SK-N-SH treated with all-trans-retinoic acid at 6 μM for 48 hours (cell line): ENCODE measurements at regions not wholly inside any gene's neighbourhood (a gene's known extent, or its start where the extent isn't known, plus 50 kb on each side); places are given as distances from the start of the nearest gene placed in this dataset.

ENCODE experiments used
- ATAC-seq: fragments of 200-7000 bp; cut with Tn5 transposase; 3 replicates; pipeline ENCODE4 v1.9.1; 2020; ENCODE audit warnings: mild to moderate bottlenecking, moderate library complexity
- BACH2 ChIP-seq: fragments of 250-450 bp; sonication (Bioruptor Pico); IDR thresholded peaks from 2 replicates; pipeline ENCODE4 v1.9.0; 2021; ENCODE audit warnings: mild to moderate bottlenecking, borderline replicate concordance
- CREB5 ChIP-seq: fragments of 250-450 bp; sonication (Bioruptor Pico); IDR thresholded peaks from 2 replicates; pipeline ENCODE4 v1.5.1; 2020; ENCODE audit warnings: low read depth, mild to moderate bottlenecking, moderate library complexity
- CSDC2 ChIP-seq: fragments of 250-450 bp; sonication (Bioruptor Pico); IDR thresholded peaks from 2 replicates; pipeline ENCODE4 v1.5.0; 2020; ENCODE audit warnings: mild to moderate bottlenecking, moderate library complexity
- CSRNP3 ChIP-seq: fragments of 250-450 bp; sonication (Bioruptor Pico); IDR thresholded peaks from 2 replicates; pipeline ENCODE4 v1.5.1; 2021; ENCODE audit warnings: mild to moderate bottlenecking, moderate library complexity
- ESRRG ChIP-seq: fragments of 250-450 bp; sonication (Bioruptor Pico); IDR thresholded peaks from 2 replicates; pipeline ENCODE4 v1.6.1; 2021; ENCODE audit warnings: mild to moderate bottlenecking
- GLIS3 ChIP-seq: fragments of 250-450 bp; sonication (Bioruptor Pico); IDR thresholded peaks from 2 replicates; pipeline ENCODE4 v1.5.0; 2020; ENCODE audit warnings: mild to moderate bottlenecking, moderate library complexity
- ISL1 ChIP-seq: fragments of 250-450 bp; sonication (Bioruptor Pico); IDR thresholded peaks from 2 replicates; pipeline ENCODE4 v2.1.2; 2022; ENCODE audit warnings: mild to moderate bottlenecking, moderate library complexity
- PATZ1 ChIP-seq: fragments of 250-450 bp; sonication (Bioruptor Pico); IDR thresholded peaks from 2 replicates; pipeline ENCODE4 v1.8.0; 2020; ENCODE audit warnings: mild to moderate bottlenecking, moderate library complexity, borderline replicate concordance
- POU6F1 ChIP-seq: fragments of 250-450 bp; sonication (Bioruptor Pico); IDR thresholded peaks from 2 replicates; pipeline ENCODE4 v1.8.0; 2021; ENCODE audit warnings: low read depth, mild to moderate bottlenecking, moderate library complexity, borderline replicate concordance
- SNAI2 ChIP-seq: fragments of 250-450 bp; sonication (Bioruptor Pico); IDR thresholded peaks from 2 replicates; pipeline ENCODE4 v1.5.0; 2020; ENCODE audit warnings: mild to moderate bottlenecking, moderate library complexity
- TCF4 ChIP-seq: fragments of 250-450 bp; sonication (Bioruptor Pico); IDR thresholded peaks from 2 replicates; pipeline ENCODE4 v1.8.0; 2021; ENCODE audit warnings: mild to moderate bottlenecking, moderate library complexity, borderline replicate concordance
- TSHZ2 ChIP-seq: fragments of 250-450 bp; sonication (Bioruptor Pico); IDR thresholded peaks from 2 replicates; pipeline ENCODE4 v1.5.0; 2020; ENCODE audit warnings: mild to moderate bottlenecking, moderate library complexity
- ZC3H10 ChIP-seq: fragments of 250-450 bp; sonication (Bioruptor Pico); IDR thresholded peaks from 2 replicates; pipeline ENCODE4 v1.5.1; 2021; ENCODE audit warnings: mild to moderate bottlenecking, moderate library complexity
- ZFP3 ChIP-seq: fragments of 250-450 bp; sonication (Bioruptor Pico); IDR thresholded peaks from 2 replicates; pipeline ENCODE4 v1.5.0; 2020; ENCODE audit warnings: mild to moderate bottlenecking, moderate library complexity
- ZNF565 ChIP-seq: fragments of 450-650 bp; formaldehyde crosslinking; conservative IDR thresholded peaks from 2 replicates; pipeline ENCODE4 v1.5.0; 2020; ENCODE audit warnings: low read depth, mild to moderate bottlenecking, moderate library complexity
- ZNF70 ChIP-seq: fragments of 450-650 bp; formaldehyde crosslinking; IDR thresholded peaks from 2 replicates; pipeline ENCODE4 v1.5.0; 2020; ENCODE audit warnings: mild to moderate bottlenecking, moderate library complexity
- ZNF8 ChIP-seq: fragments of 450-650 bp; formaldehyde crosslinking; IDR thresholded peaks from 2 replicates; pipeline ENCODE4 v1.5.0; 2020; ENCODE audit warnings: mild to moderate bottlenecking, moderate library complexity

- ATAC-seq: peak; percentile 9; the same call in 1 of the 3 replicates
- TF ChIP-seq ISL1 (CRISPR knock-in tag) (peak; percentile 81), PATZ1 (CRISPR knock-in tag) (no peak)
Observed at GRCh38 chr14:71666571-71667145, 265.6 kb upstream of the RGS6 start.

GRCh38 chr14:71668186-71668912 is 263.9 kb upstream of the RGS6 start:
- TF ChIP-seq ZC3H10 (CRISPR knock-in tag) (no peak), SNAI2 (CRISPR knock-in tag) (no peak)
- ATAC-seq: peak; percentile 55

GRCh38 chr14:71672596-71672995 is 259.6 kb upstream of the RGS6 start:
- no peak for ATAC-seq
- TF ChIP-seq TSHZ2 (CRISPR knock-in tag) (no peak), POU6F1 (no peak), CSDC2 (CRISPR knock-in tag) (no peak), ZNF70 (CRISPR knock-in tag) (no peak), TCF4 (no peak), SNAI2 (CRISPR knock-in tag) (no peak), BACH2 (no peak), CREB5 (no peak), ZNF8 (CRISPR knock-in tag) (no peak), ZNF565 (CRISPR knock-in tag) (no peak), PATZ1 (CRISPR knock-in tag) (no peak), ISL1 (CRISPR knock-in tag) (no peak), ESRRG (CRISPR knock-in tag) (no peak), ZFP3 (no peak), ZC3H10 (CRISPR knock-in tag) (no peak), CSRNP3 (CRISPR knock-in tag) (no peak), GLIS3 (CRISPR knock-in tag) (no peak)
